Nephron progenitor cell (in vitro differentiated cells): ENCODE measurements at regions not wholly inside any gene's neighbourhood (a gene's known extent, or its start where the extent isn't known, plus 50 kb on each side); places are given as distances from the start of the nearest gene placed in this dataset.

Source experiments
- DNase-seq: peaks from one replicate; pipeline ENCODE4 v3.0.0; 2021
- H3K27ac Mint-ChIP-seq: 2 replicates; pipeline ENCODE4 v1.8.0; 2021; ENCODE audit warnings: mild to moderate bottlenecking, moderate library complexity, mixed read lengths
- H3K27me3 Mint-ChIP-seq: 2 replicates; pipeline ENCODE4 v1.8.0; 2021; ENCODE audit warnings: mild to moderate bottlenecking, low read depth, mixed read lengths; ENCODE audit not compliant: poor library complexity
- H3K36me3 Mint-ChIP-seq: 2 replicates; pipeline ENCODE4 v1.8.0; 2021; ENCODE audit warnings: low read depth, mixed read lengths
- H3K4me1 Mint-ChIP-seq: 2 replicates; pipeline ENCODE4 v1.8.0; 2021; ENCODE audit warnings: mixed read lengths
- H3K4me3 Mint-ChIP-seq: 2 replicates; pipeline ENCODE4 v1.8.0; 2021; ENCODE audit warnings: mild to moderate bottlenecking, moderate library complexity, mixed read lengths
- H3K9me3 Mint-ChIP-seq: 2 replicates; pipeline ENCODE4 v1.8.0; 2021; ENCODE audit warnings: mild to moderate bottlenecking, moderate library complexity, mixed read lengths
- TF ChIP-seq, protein P1 (sequence below): fragments of 200-600 bp; sonication (generic); IDR thresholded peaks from 2 replicates; pipeline ENCODE4 v1.5.0; 2021; ENCODE audit warnings: antibody characterized with exemption

DNA sequence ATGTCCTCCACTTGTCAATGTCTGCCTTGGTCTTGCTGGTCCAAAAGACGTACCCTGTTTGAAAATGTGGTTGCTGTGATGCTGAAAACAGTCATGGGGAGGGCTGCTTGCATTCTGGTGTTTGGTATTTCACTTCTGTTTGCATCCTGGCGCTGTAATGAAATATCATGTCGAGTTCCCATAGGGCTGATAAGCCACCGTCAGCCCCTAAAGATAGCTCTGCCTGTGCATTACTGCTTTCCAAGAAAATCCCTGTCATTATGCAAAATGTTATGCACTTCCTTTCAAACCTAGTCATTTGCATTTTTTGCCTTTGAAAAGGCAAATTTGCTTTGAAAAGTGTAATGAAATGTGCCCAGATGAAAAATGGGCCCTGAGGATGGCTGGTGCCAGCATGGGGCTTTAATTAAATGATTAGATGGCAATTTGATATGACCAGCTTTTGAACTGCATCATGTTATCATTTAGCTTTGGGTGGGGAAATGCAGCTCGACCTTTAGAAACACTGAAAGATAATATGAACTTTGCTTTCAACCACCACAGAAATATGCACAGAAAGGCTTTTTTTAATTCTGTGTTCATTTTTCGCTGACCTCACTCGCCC is 374.4 kb upstream of the SGCD start:
- H3K9me3 Mint-ChIP-seq, result no peaks in the 10 kb centered on the region
- H3K36me3 Mint-ChIP-seq, result no peaks in the 10 kb centered on the region
- TF ChIP-seq, protein P1, sequence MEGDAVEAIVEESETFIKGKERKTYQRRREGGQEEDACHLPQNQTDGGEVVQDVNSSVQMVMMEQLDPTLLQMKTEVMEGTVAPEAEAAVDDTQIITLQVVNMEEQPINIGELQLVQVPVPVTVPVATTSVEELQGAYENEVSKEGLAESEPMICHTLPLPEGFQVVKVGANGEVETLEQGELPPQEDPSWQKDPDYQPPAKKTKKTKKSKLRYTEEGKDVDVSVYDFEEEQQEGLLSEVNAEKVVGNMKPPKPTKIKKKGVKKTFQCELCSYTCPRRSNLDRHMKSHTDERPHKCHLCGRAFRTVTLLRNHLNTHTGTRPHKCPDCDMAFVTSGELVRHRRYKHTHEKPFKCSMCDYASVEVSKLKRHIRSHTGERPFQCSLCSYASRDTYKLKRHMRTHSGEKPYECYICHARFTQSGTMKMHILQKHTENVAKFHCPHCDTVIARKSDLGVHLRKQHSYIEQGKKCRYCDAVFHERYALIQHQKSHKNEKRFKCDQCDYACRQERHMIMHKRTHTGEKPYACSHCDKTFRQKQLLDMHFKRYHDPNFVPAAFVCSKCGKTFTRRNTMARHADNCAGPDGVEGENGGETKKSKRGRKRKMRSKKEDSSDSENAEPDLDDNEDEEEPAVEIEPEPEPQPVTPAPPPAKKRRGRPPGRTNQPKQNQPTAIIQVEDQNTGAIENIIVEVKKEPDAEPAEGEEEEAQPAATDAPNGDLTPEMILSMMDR, result no peak
- no peak overlapping the region for H3K4me3 Mint-ChIP-seq
- peaks cover 5% of the 10 kb centered on the region for H3K27me3 Mint-ChIP-seq
- no peak for DNase-seq
- H3K4me1 Mint-ChIP-seq, result no peaks in the 10 kb centered on the region
- no peak overlapping the region for H3K27ac Mint-ChIP-seq

DNA sequence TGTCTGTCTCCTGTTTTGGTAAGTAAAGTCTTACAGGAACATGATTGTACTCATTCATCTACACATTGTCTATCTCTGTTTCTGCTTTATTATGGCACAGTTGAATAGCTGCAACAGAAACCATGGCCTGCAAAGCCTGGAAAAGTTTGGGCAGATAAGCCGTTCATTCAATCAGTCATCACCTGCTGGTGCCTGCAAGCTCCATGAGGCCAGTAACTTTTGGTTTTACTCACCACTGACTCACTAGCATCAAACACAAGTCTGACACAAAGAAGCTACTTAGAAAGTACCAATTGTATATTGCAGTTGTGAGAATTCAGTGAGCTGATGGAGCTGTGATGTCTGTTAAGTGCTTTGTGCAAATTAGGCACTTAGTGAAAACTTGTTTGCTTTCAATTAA is 373.6 kb upstream of the SGCD start:
- Mint-ChIP-seq H3K4me3 (no peak overlapping the region), H3K27ac (no peak overlapping the region), H3K36me3 (no peaks in the 10 kb centered on the region), H3K4me1 (no peaks in the 10 kb centered on the region), H3K27me3 (peaks cover 5% of the 10 kb centered on the region), H3K9me3 (no peaks in the 10 kb centered on the region)
- TF ChIP-seq, protein P1, result no peak
- DNase-seq, result no peak

DNA sequence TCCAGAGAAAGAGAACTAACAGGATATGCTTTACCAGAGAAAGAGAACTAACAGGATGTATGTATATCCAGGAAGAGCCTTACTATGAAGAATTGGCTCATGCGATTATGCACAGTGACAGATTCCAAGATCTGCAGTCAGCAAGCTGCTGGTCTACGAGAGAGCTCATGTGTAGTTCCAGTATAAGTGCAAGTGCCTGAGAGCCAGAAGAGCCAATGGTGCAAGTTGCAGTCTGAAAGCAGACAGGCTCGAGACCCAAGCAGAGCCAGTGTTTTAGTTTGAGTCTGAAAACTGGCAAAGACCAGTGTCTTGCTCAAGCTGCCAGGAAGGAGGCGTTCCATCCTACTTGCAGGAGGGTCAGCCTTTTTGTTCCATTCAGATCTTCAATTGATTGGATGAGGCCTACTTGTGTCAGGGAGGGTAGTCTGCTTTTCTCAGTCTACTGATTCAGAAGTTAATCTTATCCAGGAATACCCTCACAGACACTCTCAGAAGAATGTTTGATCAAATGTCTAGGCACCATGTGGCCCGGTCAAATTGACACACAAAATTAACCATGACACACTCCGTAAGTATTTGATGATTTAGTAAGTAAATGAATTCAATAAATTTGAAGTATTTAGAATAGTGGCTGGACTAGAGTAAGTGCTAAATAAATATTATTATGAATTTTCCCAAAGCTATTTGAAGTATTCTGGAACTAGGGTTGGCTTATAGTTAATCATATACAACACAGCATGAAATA is 372.1 kb upstream of the SGCD start:
- Mint-ChIP-seq H3K27ac (no peak overlapping the region), H3K36me3 (no peaks in the 10 kb centered on the region), H3K9me3 (no peaks in the 10 kb centered on the region), H3K4me3 (no peak overlapping the region), H3K27me3 (peaks cover 5% of the 10 kb centered on the region), H3K4me1 (no peaks in the 10 kb centered on the region)
- TF ChIP-seq, protein P1, result no peak
- no peak for DNase-seq

DNA sequence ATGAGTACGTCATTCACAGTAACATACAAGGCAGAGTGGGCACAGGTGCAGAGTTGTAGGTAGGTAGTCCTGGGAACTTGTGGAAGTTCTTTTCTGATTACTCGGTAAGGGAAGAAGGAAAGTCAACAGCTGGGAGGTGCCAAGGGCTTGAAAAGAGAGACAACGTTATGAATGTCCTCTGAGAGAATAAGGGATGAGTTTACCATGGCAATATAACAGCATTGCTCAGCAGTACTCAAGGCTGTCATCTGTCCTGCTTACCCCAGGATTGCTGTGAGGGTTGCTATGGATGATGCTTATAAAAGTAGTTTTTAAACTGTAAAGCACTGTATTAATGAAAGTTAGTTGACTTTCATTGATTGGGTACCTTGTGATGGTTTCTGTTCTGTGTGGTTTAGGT is 369.1 kb upstream of the SGCD start:
- TF ChIP-seq, protein P1, result no peak
- Mint-ChIP-seq H3K27me3 (no peaks in the 10 kb centered on the region), H3K4me3 (no peak overlapping the region), H3K36me3 (no peaks in the 10 kb centered on the region), H3K27ac (no peak overlapping the region), H3K4me1 (no peaks in the 10 kb centered on the region), H3K9me3 (no peaks in the 10 kb centered on the region)
- no peak for DNase-seq

DNA sequence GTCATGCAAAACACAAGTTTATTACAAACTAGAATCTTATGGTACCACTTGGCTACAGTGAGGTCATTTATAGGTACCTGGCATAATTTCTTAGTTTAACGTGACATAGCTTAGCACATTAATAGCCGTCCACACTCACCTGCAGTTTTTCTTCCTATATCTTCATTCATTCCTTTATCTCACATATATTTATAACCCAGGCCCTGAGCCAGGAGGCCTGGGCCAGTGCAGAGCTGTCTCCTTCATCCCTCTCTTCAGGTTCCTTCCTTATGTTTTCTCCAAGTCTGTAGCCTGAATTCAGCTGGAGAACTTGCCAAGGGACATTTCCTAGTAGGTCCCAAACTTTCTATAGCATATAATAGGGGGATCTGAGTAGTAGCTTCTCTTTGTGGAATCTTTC is 367.9 kb upstream of the SGCD start:
- H3K9me3 Mint-ChIP-seq, result no peaks in the 10 kb centered on the region
- H3K4me3 Mint-ChIP-seq, result no peak overlapping the region
- H3K27me3 Mint-ChIP-seq, result no peaks in the 10 kb centered on the region
- TF ChIP-seq, protein P1, result no peak
- no peak overlapping the region for H3K27ac Mint-ChIP-seq
- H3K4me1 Mint-ChIP-seq, result no peaks in the 10 kb centered on the region
- no peak for DNase-seq
- H3K36me3 Mint-ChIP-seq, result no peaks in the 10 kb centered on the region

DNA sequence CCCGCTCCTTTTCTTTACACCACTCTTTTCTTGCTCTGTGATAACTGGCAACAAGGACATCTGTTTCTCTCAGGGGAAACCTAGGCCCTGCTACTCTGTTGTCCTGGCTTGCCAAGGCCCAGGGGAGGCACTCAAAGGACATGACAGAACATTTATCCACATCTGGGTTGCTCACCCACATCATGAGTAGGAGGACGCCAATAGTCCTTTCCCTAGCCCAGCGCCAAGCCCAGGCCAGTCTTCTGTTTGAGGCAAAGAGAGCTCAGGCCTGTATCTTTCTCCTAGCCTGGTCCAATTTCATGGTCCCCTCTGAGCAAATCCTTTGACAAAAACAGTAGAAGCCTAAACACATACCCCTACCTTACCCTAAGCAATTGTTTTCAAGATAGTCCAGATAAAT is 366.8 kb upstream of the SGCD start:
- no peak for DNase-seq
- Mint-ChIP-seq H3K9me3 (peaks cover 1% of the 10 kb centered on the region), H3K4me3 (no peak overlapping the region), H3K27me3 (no peaks in the 10 kb centered on the region), H3K27ac (no peak overlapping the region), H3K4me1 (no peaks in the 10 kb centered on the region), H3K36me3 (no peaks in the 10 kb centered on the region)
- TF ChIP-seq, protein P1, result no peak
